Progenitor cell of endocrine pancreas (in vitro differentiated cells): ENCODE measurements at regions not wholly inside any gene's neighbourhood (a gene's known extent, or its start where the extent isn't known, plus 50 kb on each side); places are given as distances from the start of the nearest gene placed in this dataset.
"Not testable (repeated sequence)": the region's sequence is repeated elsewhere in the genome, so short reads cannot be mapped to it uniquely, and the experiment has no call there.

Source experiments
- DNase-seq: peaks from one replicate; pipeline ENCODE4 v3.0.0; 2021; ENCODE audit warnings: low spot score; ENCODE audit not compliant: unreplicated experiment
- H3K27ac Mint-ChIP-seq: 2 replicates; pipeline ENCODE4 v1.8.0; 2021; ENCODE audit warnings: mild to moderate bottlenecking, moderate library complexity, mixed read lengths
- H3K27me3 Mint-ChIP-seq: 2 replicates; pipeline ENCODE4 v1.8.0; 2021; ENCODE audit warnings: mixed read lengths
- H3K36me3 Mint-ChIP-seq: 2 replicates; pipeline ENCODE4 v1.8.0; 2022; ENCODE audit warnings: mixed read lengths; ENCODE audit not compliant: insufficient read depth
- H3K4me1 Mint-ChIP-seq: 2 replicates; pipeline ENCODE4 v1.8.0; 2021; ENCODE audit warnings: low read depth, mixed read lengths
- H3K4me3 Mint-ChIP-seq: 2 replicates; pipeline ENCODE4 v1.8.0; 2021; ENCODE audit warnings: low read depth, mild to moderate bottlenecking, moderate library complexity, mixed read lengths
- H3K9me3 Mint-ChIP-seq: 2 replicates; pipeline ENCODE4 v1.8.0; 2021; ENCODE audit warnings: low read depth, mixed read lengths
- CTCF ChIP-seq: fragments of 200-600 bp; sonication (generic); IDR thresholded peaks from one replicate; pipeline ENCODE4 v1.5.0; 2021; ENCODE audit warnings: antibody characterized with exemption, mild to moderate bottlenecking; ENCODE audit not compliant: unreplicated experiment

GRCh38 chr18:34953212-34953611, 88.0 kb upstream of the MAPRE2 start:
- H3K27ac Mint-ChIP-seq = no peak overlapping the region
- DNase-seq = no peak
- TF ChIP-seq CTCF = no peak
- no peak overlapping the region for H3K4me3 Mint-ChIP-seq
- H3K4me1 Mint-ChIP-seq = peaks cover 4% of the 10 kb centered on the region
- H3K27me3 Mint-ChIP-seq = no peaks in the 10 kb centered on the region
- H3K9me3 Mint-ChIP-seq = peaks cover 8% of the 10 kb centered on the region
- H3K36me3 Mint-ChIP-seq = no peaks in the 10 kb centered on the region

- not testable (repeated sequence) for H3K9me3 Mint-ChIP-seq
Measured at GRCh38 chr18:34955494-34955893, 85.7 kb upstream of the MAPRE2 start.

GRCh38 chr18:34956663-34957062, 84.5 kb upstream of the MAPRE2 start:
- no peaks in the 10 kb centered on the region for H3K36me3 Mint-ChIP-seq
- H3K27ac Mint-ChIP-seq = no peak overlapping the region
- H3K4me1 Mint-ChIP-seq = peaks cover 18% of the 10 kb centered on the region

More at GRCh38 chr18:34955494-34955893, 85.7 kb upstream of the MAPRE2 start:
- H3K27ac Mint-ChIP-seq, H3K4me3 Mint-ChIP-seq, H3K36me3 Mint-ChIP-seq, DNase-seq, H3K27me3 Mint-ChIP-seq: not testable (repeated sequence)
- H3K4me1 Mint-ChIP-seq = peaks cover 17% of the 10 kb centered on the region

GRCh38 chr18:34957119-34957863, 83.9 kb upstream of the MAPRE2 start:
- Mint-ChIP-seq H3K27ac (no peak overlapping the region), H3K4me1 (peaks cover 18% of the 10 kb centered on the region), H3K9me3 (peaks cover 8% of the 10 kb centered on the region), H3K27me3 (no peaks in the 10 kb centered on the region), H3K4me3 (no peak overlapping the region), H3K36me3 (no peaks in the 10 kb centered on the region)
- no peak for TF ChIP-seq CTCF
- no peak for DNase-seq

More at GRCh38 chr18:34956663-34957062, 84.5 kb upstream of the MAPRE2 start:
- H3K27me3 Mint-ChIP-seq = no peaks in the 10 kb centered on the region
- TF ChIP-seq CTCF = no peak
- no peak for DNase-seq
- H3K4me3 Mint-ChIP-seq = no peak overlapping the region
- peaks cover 8% of the 10 kb centered on the region for H3K9me3 Mint-ChIP-seq

GRCh38 chr18:34957864-34958259, 83.4 kb upstream of the MAPRE2 start:
- Mint-ChIP-seq H3K27me3 (no peaks in the 10 kb centered on the region), H3K4me1 (peaks cover 18% of the 10 kb centered on the region), H3K27ac (no peak overlapping the region), H3K9me3 (peaks cover 8% of the 10 kb centered on the region), H3K4me3 (no peak overlapping the region), H3K36me3 (no peaks in the 10 kb centered on the region)
- DNase-seq = no peak
- TF ChIP-seq CTCF = no peak
